Esophagus muscularis mucosa (tissue), 4 donors: ENCODE measurements at regions not wholly inside any gene's neighbourhood (a gene's known extent, or its start where the extent isn't known, plus 50 kb on each side); places are given as distances from the start of the nearest gene placed in this dataset.

Experiments used
- EP300 ChIP-seq: sonication (generic); formaldehyde crosslinking; IDR thresholded peaks from one replicate; pipeline ENCODE4 v1.6.1; 2017; ENCODE audit warnings: antibody characterized with exemption
- POLR2AphosphoS5 ChIP-seq, 2 donors: sonication (generic); formaldehyde crosslinking; IDR thresholded peaks; one replicate each; pipeline ENCODE4 v1.6.1; 2017; ENCODE audit warnings: antibody characterized with exemption in 2 of 2
- TF ChIP-seq, protein P1 (sequence below), 3 experiments: fragments of 200-600 bp in 2 of 3; fragments of 450-650 bp in 1 of 3; sonication (generic) in 2 of 3; IDR thresholded peaks; one replicate each; pipeline ENCODE4 v1.5.1; 2017 to 2019; ENCODE audit warnings: antibody characterized with exemption in 3 of 3, mild to moderate bottlenecking in 2 of 3, moderate library complexity in 1 of 3

GRCh38 chr4:79014230-79014629 is 75.0 kb upstream of the PAQR3 start:
- TF ChIP-seq, protein P1, sequence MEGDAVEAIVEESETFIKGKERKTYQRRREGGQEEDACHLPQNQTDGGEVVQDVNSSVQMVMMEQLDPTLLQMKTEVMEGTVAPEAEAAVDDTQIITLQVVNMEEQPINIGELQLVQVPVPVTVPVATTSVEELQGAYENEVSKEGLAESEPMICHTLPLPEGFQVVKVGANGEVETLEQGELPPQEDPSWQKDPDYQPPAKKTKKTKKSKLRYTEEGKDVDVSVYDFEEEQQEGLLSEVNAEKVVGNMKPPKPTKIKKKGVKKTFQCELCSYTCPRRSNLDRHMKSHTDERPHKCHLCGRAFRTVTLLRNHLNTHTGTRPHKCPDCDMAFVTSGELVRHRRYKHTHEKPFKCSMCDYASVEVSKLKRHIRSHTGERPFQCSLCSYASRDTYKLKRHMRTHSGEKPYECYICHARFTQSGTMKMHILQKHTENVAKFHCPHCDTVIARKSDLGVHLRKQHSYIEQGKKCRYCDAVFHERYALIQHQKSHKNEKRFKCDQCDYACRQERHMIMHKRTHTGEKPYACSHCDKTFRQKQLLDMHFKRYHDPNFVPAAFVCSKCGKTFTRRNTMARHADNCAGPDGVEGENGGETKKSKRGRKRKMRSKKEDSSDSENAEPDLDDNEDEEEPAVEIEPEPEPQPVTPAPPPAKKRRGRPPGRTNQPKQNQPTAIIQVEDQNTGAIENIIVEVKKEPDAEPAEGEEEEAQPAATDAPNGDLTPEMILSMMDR (IDR thresholded peaks at IDR 0.05): no peak
- TF ChIP-seq EP300: no peak
- no peak for TF ChIP-seq POLR2AphosphoS5 (IDR thresholded peaks at IDR 0.05)
